ENCODE measurements at regions not wholly inside any gene's neighbourhood (a gene's known extent, or its start where the extent isn't known, plus 50 kb on each side); places are given as distances from the start of the nearest gene placed in this dataset.

GRCh38 chr2:58448845-58449244 is 207.7 kb upstream of the FANCL start:
- no peaks in the 10 kb centered on the region for H3K36me3 ChIP-seq (ENCODE audit: control insufficient read depth, insufficient read depth, low read length)
- in situ Hi-C loops (cut with HindIII; ENCODE audit: low pct_unique_long_range_greater_than_20kb, low sequenced_read_pairs) (no loop called here), intact Hi-C loops (cut with micrococcal nuclease; ENCODE audit: unreplicated experiment) (loop anchor here (2.0 to 5.0 kb wide), 2 partner anchors 542 to 692 kb away; no protein-coding TSS in a partner anchor)
- ATAC-seq: no peak
- no peak for DNase-seq (ENCODE audit: low read depth, low spot score)
- ChIA-PET CTCF (no interaction called here), POLR2A (no interaction called here)
- H3K4me3 ChIP-seq (ENCODE audit: low read depth in 2 of 2, low read length in 2 of 2): no peak overlapping the region
- no peaks in the 10 kb centered on the region; the same call in 1 of the 2 replicates for H3K27me3 ChIP-seq (ENCODE audit: control insufficient read depth, insufficient read depth, low read length)
- BruUV-seq (replicated peaks): no TSS peak
- H3K9me3 ChIP-seq (ENCODE audit: control insufficient read depth, insufficient read depth, low read depth, low read length): no peaks in the 10 kb centered on the region
- H3K27ac ChIP-seq (ENCODE audit: low read length): no peak overlapping the region
- H3K4me1 ChIP-seq (ENCODE audit: control insufficient read depth, insufficient read depth, low read length): no peaks in the 10 kb centered on the region
- no peak for TF ChIP-seq REST (IDR thresholded peaks at IDR 0.05; ENCODE audit: insufficient read depth in 1 of 2, low read depth in 2 of 2, low read length in 1 of 2)

- Histone ChIP-seq H3K4me3 (ENCODE audit: low read depth in 2 of 2, low read length in 2 of 2) (no peak overlapping the region), H3K27me3 (ENCODE audit: control insufficient read depth, insufficient read depth, low read length) (no peaks in the 10 kb centered on the region; the same call in none of the 2 replicates), H3K36me3 (ENCODE audit: control insufficient read depth, insufficient read depth, low read length) (no peaks in the 10 kb centered on the region), H3K27ac (ENCODE audit: low read length) (no peak overlapping the region), H3K4me1 (ENCODE audit: control insufficient read depth, insufficient read depth, low read length) (no peaks in the 10 kb centered on the region), H3K9me3 (ENCODE audit: control insufficient read depth, insufficient read depth, low read depth, low read length) (no peaks in the 10 kb centered on the region)
- no peak for TF ChIP-seq TCF7L2 (IDR thresholded peaks at IDR 0.05; ENCODE audit: low read depth, low read length)
- peak; percentile 86 for TF ChIP-seq CTCF (IDR thresholded peaks at IDR 0.05)
- BruUV-seq (replicated peaks): no TSS peak
- ChIA-PET POLR2A (no interaction called here), CTCF (interaction anchor here (0.6 to 0.7 kb wide), 2 partner anchors 58 to 543 kb away, joined by 3 read pairs; no protein-coding TSS in a partner anchor)
- in situ Hi-C loops (cut with HindIII; ENCODE audit: low pct_unique_long_range_greater_than_20kb, low sequenced_read_pairs) (no loop called here), intact Hi-C loops (cut with micrococcal nuclease; ENCODE audit: unreplicated experiment) (loop anchor here (2.0 to 5.0 kb wide), 2 partner anchors 541 to 691 kb away; no protein-coding TSS in a partner anchor)
- DNase-seq (ENCODE audit: low read depth, low spot score) (peak; percentile 72), ATAC-seq (peak; percentile 98)
Observed at GRCh38 chr2:58448065-58448507, 207.0 kb upstream of the FANCL start.

- POLR2A ChIA-PET: no interaction called here
- intact Hi-C loops (cut with micrococcal nuclease; ENCODE audit: unreplicated experiment): loop anchor here (5.0 kb wide), 1 partner anchor 690 kb away; no protein-coding TSS in a partner anchor
- no peaks in the 10 kb centered on the region for H3K36me3 ChIP-seq (ENCODE audit: control insufficient read depth, insufficient read depth, low read length)
- H3K27me3 ChIP-seq (ENCODE audit: control insufficient read depth, insufficient read depth, low read length): no peaks in the 10 kb centered on the region; the same call in none of the 2 replicates
- in situ Hi-C loops (cut with HindIII; ENCODE audit: low pct_unique_long_range_greater_than_20kb, low sequenced_read_pairs): no loop called here
- DNase-seq (ENCODE audit: low read depth, low spot score): no peak
- TF ChIP-seq POLR2AphosphoS5 (IDR thresholded peaks at IDR 0.05; ENCODE audit: low read depth, low read length) (no peak), TCF7L2 (IDR thresholded peaks at IDR 0.05; ENCODE audit: low read depth, low read length) (no peak), REST (IDR thresholded peaks at IDR 0.05; ENCODE audit: insufficient read depth in 1 of 2, low read depth in 2 of 2, low read length in 1 of 2) (no peak), SIN3A (IDR thresholded peaks at IDR 0.05; ENCODE audit: borderline replicate concordance, insufficient read depth, low read depth, low read length) (no peak), CTCF (IDR thresholded peaks at IDR 0.05) (no peak)
- H3K4me3 ChIP-seq (ENCODE audit: low read depth in 2 of 2, low read length in 2 of 2): no peak overlapping the region
- H3K27ac ChIP-seq (ENCODE audit: low read length): no peak overlapping the region
- no peaks in the 10 kb centered on the region for H3K4me1 ChIP-seq (ENCODE audit: control insufficient read depth, insufficient read depth, low read length)
- CTCF ChIA-PET: interaction anchor here (0.6 to 0.7 kb wide), 2 partner anchors 58 to 543 kb away, joined by 3 read pairs; no protein-coding TSS in a partner anchor
- no peaks in the 10 kb centered on the region for H3K9me3 ChIP-seq (ENCODE audit: control insufficient read depth, insufficient read depth, low read depth, low read length)
- no peak for ATAC-seq
- BruUV-seq (replicated peaks): no TSS peak
Observed at GRCh38 chr2:58447586-58447985, 206.5 kb upstream of the FANCL start.
